IMR-90 (cell line): ENCODE measurements at regions not wholly inside any gene's neighbourhood (a gene's known extent, or its start where the extent isn't known, plus 50 kb on each side); places are given as distances from the start of the nearest gene placed in this dataset.

ENCODE experiments used
- CTCF ChIP-seq: conservative IDR thresholded peaks from 2 replicates; pipeline ENCODE4 v1.5.1; 2012; ENCODE audit warnings: mild to moderate bottlenecking, low read depth, low read length, improper control_type of control experiment
- FOS ChIP-seq: fragments of 150-350 bp; IDR thresholded peaks from 2 replicates; pipeline ENCODE4 v1.6.1; 2016; ENCODE audit warnings: low read depth, low read length
- MAFK ChIP-seq: IDR thresholded peaks from 2 replicates; pipeline ENCODE4 v1.6.1; 2012; ENCODE audit warnings: low read depth, low read length, improper control_type of control experiment
- MXI1 ChIP-seq: IDR thresholded peaks from 2 replicates; pipeline ENCODE4 v1.6.1; 2012; ENCODE audit warnings: low read depth, mild to moderate bottlenecking, low read length, moderate library complexity, borderline replicate concordance
- POLR2A ChIP-seq: IDR thresholded peaks from 2 replicates; pipeline ENCODE4 v1.6.1; 2012; ENCODE audit warnings: mild to moderate bottlenecking, low read depth, low read length
- RAD21 ChIP-seq: IDR thresholded peaks from 2 replicates; pipeline ENCODE4 v1.6.1; 2012; ENCODE audit warnings: low read length, improper control_type of control experiment
- TF ChIP-seq, protein P1 (sequence below): fragments of 150-350 bp; IDR thresholded peaks from 2 replicates; pipeline ENCODE4 v1.6.1; 2017; ENCODE audit warnings: mild to moderate bottlenecking, antibody characterized with exemption, low read length, low read depth

GRCh38 chrX:1754077-1754476, 139.2 kb downstream of the ASMT start:
- no peak for TF ChIP-seq MAFK
- no peak for TF ChIP-seq MXI1
- no peak for TF ChIP-seq CTCF
- no peak for TF ChIP-seq RAD21
- TF ChIP-seq, protein P1, sequence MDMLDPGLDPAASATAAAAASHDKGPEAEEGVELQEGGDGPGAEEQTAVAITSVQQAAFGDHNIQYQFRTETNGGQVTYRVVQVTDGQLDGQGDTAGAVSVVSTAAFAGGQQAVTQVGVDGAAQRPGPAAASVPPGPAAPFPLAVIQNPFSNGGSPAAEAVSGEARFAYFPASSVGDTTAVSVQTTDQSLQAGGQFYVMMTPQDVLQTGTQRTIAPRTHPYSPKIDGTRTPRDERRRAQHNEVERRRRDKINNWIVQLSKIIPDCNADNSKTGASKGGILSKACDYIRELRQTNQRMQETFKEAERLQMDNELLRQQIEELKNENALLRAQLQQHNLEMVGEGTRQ, result no peak
- TF ChIP-seq FOS, result no peak
- TF ChIP-seq POLR2A, result no peak
